Mesothelial cell of epicardium (in vitro differentiated cells): ENCODE measurements at regions not wholly inside any gene's neighbourhood (a gene's known extent, or its start where the extent isn't known, plus 50 kb on each side); places are given as distances from the start of the nearest gene placed in this dataset.
"Not testable (repeated sequence)": the region's sequence is repeated elsewhere in the genome, so short reads cannot be mapped to it uniquely, and the experiment has no call there.

Experiments
- DNase-seq, 2 experiments: peaks; one replicate each; pipeline ENCODE4 v3.0.0; 2021; ENCODE audit warnings: low spot score in 2 of 2; ENCODE audit not compliant: unreplicated experiment in 2 of 2
- H3K27ac Mint-ChIP-seq: 2 replicates; pipeline ENCODE4 v1.8.0; 2021; ENCODE audit warnings: mixed read lengths
- H3K27me3 Mint-ChIP-seq: 2 replicates; pipeline ENCODE4 v1.8.0; 2021; ENCODE audit warnings: low read depth, mixed read lengths
- H3K36me3 Mint-ChIP-seq: 2 replicates; pipeline ENCODE4 v1.8.0; 2021; ENCODE audit warnings: mixed read lengths
- H3K4me1 Mint-ChIP-seq: 2 replicates; pipeline ENCODE4 v1.8.0; 2021; ENCODE audit warnings: mixed read lengths
- H3K4me3 Mint-ChIP-seq: 2 replicates; pipeline ENCODE4 v1.8.0; 2021; ENCODE audit warnings: mild to moderate bottlenecking, moderate library complexity, mixed read lengths
- H3K9me3 Mint-ChIP-seq: 2 replicates; pipeline ENCODE4 v1.8.0; 2021; ENCODE audit warnings: mixed read lengths
- CTCF ChIP-seq: fragments of 200-600 bp; sonication (generic); IDR thresholded peaks from one replicate; pipeline ENCODE4 v1.5.0; 2021; ENCODE audit warnings: antibody characterized with exemption; ENCODE audit not compliant: unreplicated experiment

- H3K27ac Mint-ChIP-seq: no peak overlapping the region
- H3K4me1 Mint-ChIP-seq: no peaks in the 10 kb centered on the region
- TF ChIP-seq CTCF: no peak
- DNase-seq: no peak
- peaks cover 56% of the 10 kb centered on the region for H3K9me3 Mint-ChIP-seq
- no peak overlapping the region for H3K4me3 Mint-ChIP-seq
- H3K36me3 Mint-ChIP-seq: no peaks in the 10 kb centered on the region
- H3K27me3 Mint-ChIP-seq: no peaks in the 10 kb centered on the region
These were observed 212.5 kb downstream of the NNT start for GRCh38 chr5:43815497-43815896.

- Mint-ChIP-seq H3K36me3 (no peaks in the 10 kb centered on the region), H3K27ac (no peak overlapping the region), H3K27me3 (no peaks in the 10 kb centered on the region), H3K4me1 (no peaks in the 10 kb centered on the region), H3K4me3 (no peak overlapping the region), H3K9me3 (peaks cover 3% of the 10 kb centered on the region)
- no peak for DNase-seq
- TF ChIP-seq CTCF: no peak
These were observed 201.7 kb downstream of the NNT start for GRCh38 chr5:43804723-43805122.

- no peaks in the 10 kb centered on the region for H3K4me1 Mint-ChIP-seq
- TF ChIP-seq CTCF: no peak
These were observed 201.1 kb downstream of the NNT start for GRCh38 chr5:43804041-43804440.

GRCh38 chr5:43802651-43803050 is 199.7 kb downstream of the NNT start:
- H3K9me3 Mint-ChIP-seq: peaks cover under 1% of the 10 kb centered on the region
- H3K4me3 Mint-ChIP-seq: no peak overlapping the region
- DNase-seq: no peak
- no peaks in the 10 kb centered on the region for H3K27me3 Mint-ChIP-seq
- no peak overlapping the region for H3K27ac Mint-ChIP-seq
- no peaks in the 10 kb centered on the region for H3K36me3 Mint-ChIP-seq
- no peak for TF ChIP-seq CTCF
- no peaks in the 10 kb centered on the region for H3K4me1 Mint-ChIP-seq

More at GRCh38 chr5:43804041-43804440, 201.1 kb downstream of the NNT start:
- no peaks in the 10 kb centered on the region for H3K36me3 Mint-ChIP-seq
- H3K4me3 Mint-ChIP-seq: no peak overlapping the region
- H3K27ac Mint-ChIP-seq: no peak overlapping the region
- H3K27me3 Mint-ChIP-seq: no peaks in the 10 kb centered on the region
- no peak for DNase-seq
- H3K9me3 Mint-ChIP-seq: peaks cover 3% of the 10 kb centered on the region

GRCh38 chr5:43802119-43802518 is 199.1 kb downstream of the NNT start:
- H3K4me3 Mint-ChIP-seq: no peak overlapping the region
- H3K27me3 Mint-ChIP-seq: no peaks in the 10 kb centered on the region
- H3K4me1 Mint-ChIP-seq: no peaks in the 10 kb centered on the region
- no peaks in the 10 kb centered on the region for H3K36me3 Mint-ChIP-seq
- no peak for DNase-seq
- H3K27ac Mint-ChIP-seq: no peak overlapping the region
- no peak for TF ChIP-seq CTCF
- no peaks in the 10 kb centered on the region for H3K9me3 Mint-ChIP-seq

GRCh38 chr5:43798740-43799139 is 195.8 kb downstream of the NNT start:
- H3K36me3 Mint-ChIP-seq: no peaks in the 10 kb centered on the region
- TF ChIP-seq CTCF: no peak
- peaks cover 12% of the 10 kb centered on the region for H3K9me3 Mint-ChIP-seq
- DNase-seq: no peak
- no peaks in the 10 kb centered on the region for H3K4me1 Mint-ChIP-seq
- no peaks in the 10 kb centered on the region for H3K27me3 Mint-ChIP-seq
- H3K4me3 Mint-ChIP-seq: no peak overlapping the region
- H3K27ac Mint-ChIP-seq: no peak overlapping the region

- H3K27me3 Mint-ChIP-seq, H3K27ac Mint-ChIP-seq: not testable (repeated sequence)
These were observed 188.9 kb downstream of the NNT start for GRCh38 chr5:43791880-43792279.

More at GRCh38 chr5:43791880-43792279, 188.9 kb downstream of the NNT start:
- H3K4me1 Mint-ChIP-seq, H3K4me3 Mint-ChIP-seq, H3K36me3 Mint-ChIP-seq, DNase-seq: not testable (repeated sequence)
- H3K9me3 Mint-ChIP-seq: peaks cover 17% of the 10 kb centered on the region
